SKM-1 (cell line): ENCODE measurements at regions not wholly inside any gene's neighbourhood (a gene's known extent, or its start where the extent isn't known, plus 50 kb on each side); places are given as distances from the start of the nearest gene placed in this dataset.
"Not testable (repeated sequence)": the region's sequence is repeated elsewhere in the genome, so short reads cannot be mapped to it uniquely, and the experiment has no call there.

Experiments used
- DNase-seq: peaks from one replicate; lab custom pipeline; 2025; ENCODE audit not compliant: unreplicated experiment; lab: John Stamatoyannopoulos, UW

DNA sequence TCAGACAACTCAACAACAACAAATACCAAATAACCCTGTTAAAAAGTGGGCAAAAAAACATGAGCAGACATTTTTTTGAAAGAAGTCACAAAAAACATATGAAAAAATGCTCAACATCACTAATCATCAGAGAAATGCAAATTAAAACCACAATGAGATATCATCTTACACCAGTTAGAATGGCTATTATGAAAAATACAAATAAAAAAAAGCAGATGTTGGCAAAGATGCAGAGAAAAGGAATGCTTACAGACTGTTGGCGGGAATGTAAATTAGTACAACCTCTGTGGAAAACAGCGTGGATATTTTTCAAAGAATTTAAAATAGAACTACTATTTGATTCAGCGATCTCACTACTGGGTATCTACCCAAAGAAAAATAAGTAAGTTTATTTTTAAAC is 114.0 kb downstream of the SLC38A4 start:
- no peak for DNase-seq

DNA sequence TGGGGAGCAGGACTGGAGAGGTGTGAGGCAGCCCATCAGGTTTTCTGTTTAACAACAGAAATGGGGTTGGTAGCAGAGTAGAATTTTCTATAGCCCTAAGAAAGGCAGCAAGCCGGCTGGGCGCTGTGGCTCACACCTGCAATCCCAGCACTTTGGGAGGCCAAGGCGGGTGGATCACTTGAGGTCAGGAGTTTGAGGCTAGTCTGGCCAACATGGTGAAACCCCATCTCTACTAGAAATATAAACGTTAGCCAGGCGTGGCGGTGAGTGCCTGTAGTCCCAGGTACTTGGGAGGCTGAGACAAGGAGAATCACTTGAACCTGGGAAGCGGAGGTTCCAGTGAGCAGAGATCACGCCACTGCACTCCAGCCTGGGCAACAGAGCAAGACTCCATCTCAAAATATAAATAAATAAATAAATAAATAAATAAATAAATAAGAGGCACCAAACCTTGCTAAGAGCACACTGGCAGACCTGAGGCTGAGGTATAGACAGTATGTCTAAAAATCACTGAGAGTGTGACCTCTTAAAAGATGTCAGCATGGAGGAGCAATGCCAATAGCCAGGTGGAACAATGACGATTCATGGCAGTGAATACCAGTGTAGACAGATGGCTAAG is 115.6 kb downstream of the SLC38A4 start:
- DNase-seq = no peak

DNA sequence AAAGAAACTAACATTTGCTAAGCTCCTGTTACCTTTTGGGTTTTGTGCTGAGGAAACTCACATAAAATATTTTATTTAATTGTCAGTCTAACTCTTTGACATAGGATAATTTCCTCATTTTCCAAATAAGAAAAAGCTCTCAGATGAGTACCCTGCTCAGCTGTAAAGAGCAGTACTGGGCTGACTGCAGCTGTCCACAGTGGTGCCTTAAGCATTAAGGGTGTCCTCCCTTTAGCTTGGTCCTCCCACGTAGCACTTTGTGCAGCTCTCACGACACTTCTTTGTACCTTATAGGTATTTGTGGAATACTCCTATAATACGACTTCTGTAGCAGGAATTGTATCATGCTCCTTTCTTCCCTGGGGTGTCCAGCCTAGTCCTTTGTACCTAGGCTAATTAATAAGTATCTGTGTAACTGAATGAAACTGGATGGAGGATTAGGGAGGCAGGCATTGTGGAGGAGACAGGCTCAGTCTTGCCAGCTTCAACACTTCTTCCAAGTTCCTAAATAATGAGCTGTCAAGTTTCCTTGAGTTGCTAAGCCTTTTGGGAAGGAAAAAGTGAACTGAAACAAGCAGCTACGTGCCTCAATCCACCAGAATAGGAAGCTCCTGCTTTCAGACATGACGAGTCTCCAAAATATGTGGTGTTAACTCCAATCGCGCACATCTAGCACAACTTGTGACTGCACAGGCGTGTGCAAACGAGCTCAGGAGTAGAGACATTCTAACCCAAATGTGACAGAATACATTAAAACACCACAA is 123.0 kb downstream of the SLC38A4 start:
- DNase-seq = no peak

DNA sequence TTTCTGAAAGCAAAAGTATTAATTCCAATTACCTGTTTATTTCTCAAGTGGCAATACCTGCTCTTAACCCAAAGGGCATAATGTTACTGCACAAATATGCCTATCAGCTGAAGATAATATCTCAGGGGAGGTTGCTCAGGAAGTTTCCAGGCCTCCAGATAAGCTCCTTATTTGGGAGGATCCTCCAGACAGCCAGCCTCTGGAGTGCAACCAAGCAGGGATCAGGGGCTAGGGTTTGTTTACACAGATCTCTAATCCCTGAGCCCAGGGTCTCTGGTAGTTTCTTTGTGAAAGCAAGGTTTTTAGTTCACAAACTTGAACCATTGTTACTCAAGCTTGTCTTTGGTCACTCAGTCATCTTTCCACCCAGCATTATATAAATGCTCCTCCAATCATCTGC is 124.4 kb downstream of the SLC38A4 start:
- no peak for DNase-seq

DNA sequence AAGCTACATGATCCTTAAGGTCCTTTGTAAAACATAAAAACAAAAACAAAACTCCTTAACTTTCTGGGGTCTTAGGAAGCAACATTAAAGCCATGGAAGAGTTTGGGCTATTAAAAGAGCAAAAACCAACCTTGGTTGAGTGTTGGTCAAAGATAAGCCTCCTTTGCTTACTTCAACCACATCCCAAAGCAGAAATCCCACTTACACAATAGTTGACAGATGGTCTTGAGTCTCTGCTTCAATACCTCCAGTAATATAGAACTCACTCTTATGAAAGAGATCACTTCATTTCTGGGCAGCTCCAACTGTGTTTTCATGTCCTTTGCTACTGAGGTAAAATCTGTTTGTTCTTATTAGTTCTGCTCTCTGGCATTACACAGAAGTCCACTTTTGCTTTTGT is 125.8 kb downstream of the SLC38A4 start:
- DNase-seq = no peak

DNA sequence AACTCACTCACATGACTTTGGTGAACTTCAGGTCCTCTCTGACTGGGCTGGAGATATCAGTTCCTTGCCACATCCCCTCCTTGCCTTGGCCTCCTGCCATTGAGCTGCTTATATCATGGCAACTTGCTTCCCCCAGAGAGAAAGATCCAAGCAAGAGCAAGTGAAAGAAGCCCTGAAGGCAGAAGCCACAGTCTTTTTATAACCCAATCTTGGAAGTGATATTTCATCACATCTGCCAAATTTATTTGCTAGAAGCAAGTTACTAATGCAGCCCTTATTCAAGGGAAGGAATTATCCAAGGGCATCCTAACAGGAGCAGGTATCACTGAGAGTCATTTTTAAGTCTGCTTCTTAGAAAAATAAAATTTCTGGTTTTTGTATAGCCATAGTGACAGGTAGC is 127.8 kb downstream of the SLC38A4 start:
- no peak for DNase-seq

DNA sequence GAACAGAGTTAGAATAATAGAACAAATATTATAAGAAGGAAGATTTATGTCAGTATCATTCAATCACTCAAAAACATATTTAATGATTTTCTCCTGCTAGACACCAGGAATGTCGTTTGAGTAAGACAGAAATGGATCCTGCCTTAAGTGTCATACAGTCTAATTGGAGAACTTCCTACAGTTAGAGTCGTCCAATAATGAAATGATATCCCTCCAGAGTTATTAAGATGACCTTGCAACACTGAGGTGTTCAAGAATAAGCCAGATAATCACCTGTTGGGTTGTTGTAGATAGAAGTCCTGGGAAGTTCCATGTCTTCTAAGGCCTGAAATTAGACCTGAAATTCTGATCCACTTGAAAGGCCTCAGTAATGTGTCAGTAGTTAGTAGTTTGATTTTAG is 132.3 kb downstream of the SLC38A4 start:
- DNase-seq = no peak

DNA sequence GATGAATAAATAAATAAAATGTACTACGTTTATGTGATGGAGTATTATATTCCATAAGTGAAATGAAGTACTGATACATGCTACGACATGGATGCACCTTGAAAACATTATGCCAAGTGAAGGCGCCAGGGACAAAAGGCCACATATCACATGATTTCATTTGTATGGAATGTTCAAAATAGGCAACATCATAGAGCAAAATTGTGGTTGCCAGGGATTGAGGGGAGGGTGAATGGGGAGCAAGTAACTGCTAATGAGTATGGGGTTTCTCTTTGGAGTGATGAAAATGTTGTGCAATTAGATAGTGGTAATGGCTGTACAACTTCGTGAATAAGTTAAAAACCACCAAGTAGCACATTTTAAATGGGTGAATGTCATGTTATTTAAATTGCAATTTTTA is 132.8 kb downstream of the SLC38A4 start:
- no peak for DNase-seq

DNA sequence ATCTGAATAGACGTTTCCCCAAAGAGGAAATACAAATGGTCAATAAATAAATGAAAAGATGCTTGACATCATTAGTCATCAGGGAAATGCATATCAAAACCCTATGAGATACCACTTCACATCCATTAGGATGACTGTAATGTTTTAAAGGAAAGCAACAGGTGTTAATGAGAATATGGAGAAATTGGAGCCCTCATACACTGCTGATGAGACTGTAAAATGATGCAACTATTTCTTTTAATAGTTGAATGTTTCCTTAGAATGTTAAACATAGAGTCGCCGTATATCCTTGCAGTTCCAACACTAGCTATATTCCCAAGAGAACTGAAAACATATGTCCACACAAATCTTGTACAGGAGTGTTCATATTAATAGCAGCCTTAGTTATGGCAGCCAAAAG is 133.2 kb downstream of the SLC38A4 start:
- DNase-seq = no peak

DNA sequence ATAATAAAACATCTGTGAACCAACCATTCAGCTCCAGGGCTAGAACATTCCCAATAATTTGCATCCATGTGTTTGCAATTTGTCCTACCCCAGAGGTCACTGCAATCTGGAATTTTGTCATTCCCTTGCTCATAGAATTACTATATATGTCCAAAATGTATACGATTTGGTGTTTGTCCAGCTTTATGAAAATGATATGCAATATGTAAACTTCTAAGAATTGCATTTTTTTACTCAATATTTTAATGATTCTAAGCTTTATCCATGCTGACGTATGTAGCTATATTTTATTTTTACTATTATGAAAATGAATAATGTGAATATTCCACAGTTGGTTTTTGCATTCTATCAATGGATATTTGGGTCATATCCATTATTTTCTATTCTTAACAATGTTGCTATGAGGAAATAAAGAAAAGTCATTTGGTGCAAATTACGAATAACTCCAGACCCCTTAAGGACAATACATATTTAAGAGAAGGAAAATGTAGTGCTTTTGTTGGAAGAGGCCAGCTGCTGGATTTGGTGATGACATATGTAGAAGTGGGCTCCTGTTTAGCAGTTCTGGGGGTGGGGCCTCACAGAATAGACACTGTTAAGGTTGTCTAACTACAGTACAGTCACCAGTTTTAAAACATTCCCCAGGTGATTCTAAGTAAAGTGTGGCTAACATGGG is 139.4 kb downstream of the SLC38A4 start:
- no peak for DNase-seq

DNA sequence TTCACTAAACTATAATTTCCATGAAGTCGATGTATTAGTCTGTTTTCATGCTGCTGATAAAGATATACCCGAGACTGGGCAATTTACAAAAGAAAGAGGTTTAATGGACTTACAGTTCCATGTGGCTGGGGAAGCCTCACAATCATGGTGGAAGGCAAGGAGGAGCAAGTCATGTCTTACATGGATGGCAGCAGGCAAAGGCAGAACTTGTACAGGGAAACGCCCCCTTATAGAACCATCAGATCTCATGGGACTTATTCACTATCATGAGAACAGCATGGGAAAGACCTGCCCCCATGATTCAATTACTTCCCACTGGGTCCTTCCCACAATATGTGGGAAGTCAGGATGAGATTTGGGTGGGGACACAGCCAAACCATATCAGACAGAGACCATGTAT is 141.6 kb downstream of the SLC38A4 start:
- not testable (repeated sequence) for DNase-seq

DNA sequence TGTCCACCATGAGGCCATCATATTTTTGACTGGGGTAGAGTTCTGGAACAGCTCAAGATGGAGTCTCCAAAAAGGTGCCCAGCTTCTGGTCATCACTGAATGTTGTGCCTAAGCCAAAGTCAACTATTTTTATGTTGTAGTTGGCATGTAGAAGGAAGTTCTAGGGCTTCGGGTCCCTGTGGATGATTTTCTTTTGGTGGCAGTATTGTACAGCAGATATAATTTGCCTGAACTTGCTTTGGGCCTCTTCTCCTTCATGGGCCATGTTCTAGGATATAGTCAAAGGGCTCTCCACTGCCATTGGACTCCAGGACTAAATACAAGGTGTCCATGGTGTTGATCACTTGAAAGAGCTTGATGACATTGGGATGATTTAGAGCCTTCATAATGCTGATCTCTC is 143.6 kb downstream of the SLC38A4 start:
- DNase-seq = no peak

DNA sequence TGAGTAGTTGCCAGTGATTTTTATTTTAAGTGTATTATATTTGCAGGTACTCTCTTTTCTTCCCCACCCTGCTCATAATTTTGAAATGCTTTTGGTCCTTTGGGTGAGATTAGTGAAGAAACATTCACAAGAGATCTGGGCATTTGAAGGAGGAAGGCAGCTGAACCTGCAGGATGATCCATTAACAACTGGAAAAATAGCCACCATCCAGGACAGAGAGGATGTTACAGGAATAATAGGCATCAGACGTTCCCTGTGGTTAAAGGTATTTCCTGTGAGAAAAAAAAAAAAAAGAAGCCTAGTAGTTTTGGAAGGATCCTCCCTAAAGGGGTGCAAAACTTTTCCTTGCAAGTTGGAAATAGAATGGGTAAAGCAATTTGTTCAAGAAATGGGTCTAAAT is 145.3 kb downstream of the SLC38A4 start:
- DNase-seq = no peak

DNA sequence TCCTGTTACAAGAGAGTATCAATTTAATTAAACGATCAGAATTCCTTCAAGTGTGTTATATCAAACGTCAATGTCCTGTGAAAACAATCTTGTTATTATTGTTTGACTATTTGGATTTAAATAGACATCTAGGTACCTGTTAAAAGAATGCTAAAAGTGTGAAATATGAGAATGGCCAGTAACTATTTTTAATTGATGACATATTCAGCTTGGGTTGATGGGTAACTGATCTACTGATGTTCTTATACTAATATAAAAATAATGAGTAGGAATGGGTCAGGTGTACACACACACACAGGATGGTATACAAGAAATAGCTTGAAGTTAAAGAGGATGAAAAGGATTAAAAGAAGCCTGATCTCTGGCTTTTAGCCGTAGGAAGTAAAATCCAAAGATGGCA is 146.0 kb downstream of the SLC38A4 start:
- no peak for DNase-seq

DNA sequence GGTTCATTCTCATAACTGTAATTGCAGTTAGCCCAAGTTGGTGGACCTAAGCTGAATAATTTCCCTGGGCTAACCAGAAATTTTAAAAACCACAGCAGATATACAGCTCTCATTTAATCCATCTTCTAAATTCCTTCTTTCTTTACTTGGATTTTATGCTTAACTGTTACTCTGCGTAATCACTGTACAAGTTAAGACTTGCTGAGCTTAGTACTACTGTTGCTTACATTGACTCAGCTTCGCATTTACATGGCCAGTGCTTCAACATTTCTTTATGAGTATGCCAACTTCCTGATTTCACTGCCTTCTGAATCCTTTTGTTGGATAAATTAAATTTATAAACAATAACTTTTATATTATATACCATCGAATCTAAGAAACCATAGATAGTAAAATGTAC is 147.4 kb downstream of the SLC38A4 start:
- DNase-seq = no peak

DNA sequence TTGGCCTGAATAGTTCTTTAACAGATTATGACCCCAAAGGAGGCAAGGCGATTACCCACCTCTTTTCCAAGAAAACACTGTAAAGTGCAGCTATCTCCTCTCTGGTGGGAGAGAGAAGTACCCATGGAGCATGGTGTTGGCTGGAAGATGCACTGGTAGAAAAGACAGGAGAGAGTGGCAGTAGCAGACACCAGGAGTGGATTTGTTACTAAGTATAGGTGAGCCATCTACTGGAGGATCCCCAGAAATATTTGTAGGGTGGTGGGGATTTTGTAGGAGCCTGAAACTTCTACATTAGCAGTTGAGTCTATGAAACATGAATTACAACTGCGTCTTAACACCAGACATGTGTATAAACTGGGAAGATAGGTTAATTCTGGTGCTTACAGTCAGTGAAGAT is 148.0 kb downstream of the SLC38A4 start:
- no peak for DNase-seq

DNA sequence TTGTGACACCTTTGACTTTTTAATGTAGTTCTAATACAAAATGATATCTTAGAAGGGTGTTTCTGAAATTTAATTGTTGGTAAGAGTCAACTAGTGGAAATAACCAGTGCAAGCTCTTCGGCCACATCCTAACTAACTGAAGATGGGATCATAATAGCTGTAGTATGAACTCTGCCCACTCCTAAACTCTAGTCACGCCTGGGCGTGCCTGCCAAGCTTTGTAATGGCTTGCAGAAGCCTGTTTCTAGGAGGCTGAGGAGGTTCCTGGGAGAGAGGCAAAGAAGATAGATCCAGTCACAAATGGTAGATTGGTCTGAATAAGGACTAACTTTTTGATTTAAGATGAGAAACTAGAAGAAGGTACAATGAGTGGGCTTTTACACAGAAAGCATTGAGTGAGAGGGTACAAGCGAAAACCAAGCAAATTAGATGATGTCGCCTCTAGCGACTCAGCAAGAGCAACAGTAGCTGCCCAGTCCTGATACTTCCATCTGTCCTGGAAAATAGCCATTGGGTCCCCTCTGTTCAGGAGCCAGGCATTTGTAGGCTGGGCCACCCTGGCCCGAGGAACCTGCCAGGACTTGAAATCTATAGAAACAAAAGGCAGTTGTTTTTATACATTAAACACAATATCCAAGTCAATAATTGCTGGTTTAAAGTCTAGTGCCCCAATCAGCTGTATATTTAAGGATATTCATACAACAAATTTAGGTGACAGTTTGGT is 148.8 kb downstream of the SLC38A4 start:
- no peak for DNase-seq

DNA sequence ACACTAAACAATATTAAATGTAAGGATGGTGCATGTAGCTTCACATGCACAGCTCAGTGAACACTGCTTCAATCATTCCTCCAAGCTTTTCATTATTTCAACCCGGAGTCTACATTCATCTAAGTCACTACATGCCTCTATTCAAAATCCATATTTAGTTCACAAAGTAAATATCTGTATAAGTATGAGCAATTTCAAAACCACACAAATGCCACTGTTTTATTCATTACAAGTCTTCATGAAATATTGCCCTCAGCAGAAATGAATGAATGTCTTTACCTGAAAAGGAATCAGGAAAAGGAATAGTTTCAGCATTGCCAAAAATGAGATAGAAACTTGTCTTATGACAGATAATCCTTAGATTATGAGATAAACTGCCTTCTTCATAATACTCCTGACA is 149.4 kb downstream of the SLC38A4 start:
- no peak for DNase-seq

DNA sequence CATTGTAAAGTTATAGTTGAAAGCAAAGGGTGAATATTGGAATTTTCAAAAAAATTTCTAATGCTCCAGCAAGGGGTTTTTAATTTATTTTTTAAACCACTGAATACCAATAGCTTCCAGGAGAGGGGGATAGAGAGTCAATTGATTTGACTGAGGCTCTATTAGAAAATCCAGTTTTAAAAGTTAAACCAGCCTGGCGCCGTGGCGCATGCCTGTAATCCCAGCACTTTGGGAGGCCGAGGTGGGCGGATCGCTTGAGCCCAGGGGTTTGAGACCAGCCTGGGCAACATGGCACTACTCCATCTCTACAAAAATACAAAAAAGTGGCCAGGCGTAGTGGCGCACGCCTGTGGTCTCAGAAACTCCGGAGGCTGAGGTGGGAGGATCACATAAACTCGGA is 150.1 kb downstream of the SLC38A4 start:
- DNase-seq = no peak

DNA sequence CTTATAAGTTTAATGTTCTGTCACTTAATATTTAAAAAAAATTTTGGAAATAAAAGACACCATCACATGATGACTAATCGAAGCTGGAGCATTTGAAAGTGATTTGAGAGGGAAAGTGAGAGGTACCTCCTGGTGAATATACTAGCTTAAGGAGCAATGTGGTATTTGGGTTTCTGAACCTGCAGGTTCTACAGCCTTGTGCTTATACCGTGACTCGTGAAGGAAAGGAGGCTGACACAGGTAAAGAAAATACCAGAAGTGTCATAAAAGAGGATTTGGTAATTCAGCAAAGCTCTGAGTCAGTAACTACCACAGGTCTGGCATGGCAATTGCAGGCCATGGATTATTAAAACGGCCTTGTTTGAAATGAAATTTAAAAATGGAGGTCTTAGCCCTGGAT is 151.0 kb downstream of the SLC38A4 start:
- DNase-seq = no peak

DNA sequence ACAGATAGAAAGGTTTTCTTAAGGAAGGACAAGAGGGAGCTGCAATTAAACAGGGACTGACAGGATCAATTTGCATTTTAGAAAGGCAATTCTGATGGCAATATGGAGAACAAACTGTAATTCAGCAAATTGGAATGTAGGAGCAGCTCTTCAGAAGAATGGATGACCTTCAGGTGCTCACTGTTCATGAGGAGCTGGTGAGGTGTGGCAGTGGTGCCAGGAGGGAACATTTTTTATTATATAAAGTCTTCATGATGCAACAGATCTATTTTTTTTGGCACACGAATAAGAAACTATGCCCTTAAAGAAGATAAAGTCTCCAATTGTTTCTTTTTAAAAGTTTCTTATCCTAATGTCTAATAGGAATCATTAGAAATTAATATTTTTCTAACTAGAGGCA is 151.7 kb downstream of the SLC38A4 start:
- DNase-seq = no peak

DNA sequence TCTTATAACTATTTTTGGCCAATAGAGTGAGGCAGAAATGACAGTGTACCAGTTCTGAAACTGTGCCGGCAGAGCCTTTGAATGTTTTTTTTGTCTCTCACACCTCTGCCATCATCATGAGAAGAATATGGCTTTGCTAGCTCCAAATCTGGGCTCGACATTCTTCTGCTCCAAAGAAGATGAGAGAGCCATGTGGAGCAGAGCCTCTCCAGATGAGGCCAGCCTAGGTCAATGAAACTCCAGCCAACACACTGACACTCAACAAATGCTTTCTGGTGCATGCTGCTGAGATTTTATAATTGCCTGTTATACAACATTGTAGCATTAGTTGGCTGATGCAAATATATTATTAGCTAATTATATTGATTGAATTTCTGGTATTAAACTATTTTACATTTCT is 154.7 kb downstream of the SLC38A4 start:
- no peak for DNase-seq
